Naive thymus-derived CD8-positive, alpha-beta T cell (primary cell): ENCODE measurements at regions not wholly inside any gene's neighbourhood (a gene's known extent, or its start where the extent isn't known, plus 50 kb on each side); places are given as distances from the start of the nearest gene placed in this dataset.
A peak's percentile ranks its signal among the peaks of the same experiment; 100 is the strongest.

Experiments used
- ATAC-seq, 2 donors: fragments of 150-1000 bp; cut with Tn5 transposase in 1 of 2; sonication (Bioruptor Pico), chemical (Tn5 transposase) in 1 of 2; 1 replicate in 1 of 2; 2 replicates in 1 of 2; pipeline ENCODE4 v1.10.0; 2021; ENCODE audit warnings: mild to moderate bottlenecking in 2 of 2, moderate library complexity in 2 of 2
- POLR2A ChIA-PET: fragments of 350-600 bp; sonication (Branson Sonifier 250); formaldehyde crosslinking; loops from one replicate; lab custom pipeline; 2021; ENCODE audit warnings: antibody characterized with exemption; lab: Charles Lee
- DNase-seq, 10 donors: peaks; one replicate each; pipeline versions ENCODE4 v3.0.0 to v3.0.0-alpha.2; 2020 to 2022
- H3K27ac Mint-ChIP-seq, 10 donors: one replicate each; pipeline ENCODE4 v1.8.0; 2020 to 2022; ENCODE audit warnings: mild to moderate bottlenecking in 10 of 10, mixed read lengths in 10 of 10, moderate library complexity in 4 of 10, inconsistent platforms in 1 of 10
- H3K27me3 Mint-ChIP-seq, 5 donors: one replicate each; pipeline ENCODE4 v1.8.0; 2021 to 2022; ENCODE audit warnings: mixed read lengths in 5 of 5
- H3K36me3 Mint-ChIP-seq, 3 donors: one replicate each; pipeline ENCODE4 v1.8.0; 2020 to 2022; ENCODE audit warnings: mixed read lengths in 3 of 3, mild to moderate bottlenecking in 2 of 3, inconsistent platforms in 1 of 3
- H3K4me1 Mint-ChIP-seq, 4 donors: one replicate each; pipeline ENCODE4 v1.8.0; 2021 to 2022; ENCODE audit warnings: mixed read lengths in 4 of 4
- H3K4me3 Mint-ChIP-seq, 10 donors: one replicate each; pipeline ENCODE4 v1.8.0; 2020 to 2022; ENCODE audit warnings: mild to moderate bottlenecking in 10 of 10, mixed read lengths in 10 of 10, moderate library complexity in 6 of 10, inconsistent platforms in 1 of 10
- H3K9me3 Mint-ChIP-seq, 9 donors: one replicate each; pipeline ENCODE4 v1.8.0; 2020 to 2022; ENCODE audit warnings: mixed read lengths in 9 of 9, mild to moderate bottlenecking in 3 of 9, inconsistent platforms in 1 of 9, moderate library complexity in 1 of 9

DNA sequence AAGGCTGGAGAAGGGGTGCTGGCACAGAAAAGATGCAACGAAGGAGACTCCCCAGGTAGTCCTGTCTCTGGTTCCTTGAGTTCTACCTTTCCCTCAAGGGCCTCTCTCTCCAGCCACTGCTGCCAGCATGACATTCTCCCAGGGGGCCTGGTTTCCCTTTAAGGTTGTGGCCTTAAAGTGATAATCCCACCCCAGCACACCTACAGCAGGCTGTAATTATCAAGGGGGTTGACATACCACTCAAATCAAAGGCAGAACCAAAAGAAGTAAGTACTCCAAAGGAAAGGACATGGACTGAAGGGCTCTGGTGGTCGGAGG is 84.7 kb upstream of the KCNK12 start:
- no peaks in the 10 kb centered on the region for H3K9me3 Mint-ChIP-seq
- H3K36me3 Mint-ChIP-seq, result no peaks in the 10 kb centered on the region
- peaks cover 0 to 12% (median 0%) of the 10 kb centered on the region in 4 donors for H3K4me1 Mint-ChIP-seq
- DNase-seq, result no peak
- no peak overlapping the region for H3K27ac Mint-ChIP-seq
- H3K27me3 Mint-ChIP-seq, result peaks cover 0 to 1% (median 0%) of the 10 kb centered on the region in 5 donors
- H3K4me3 Mint-ChIP-seq, result no peak overlapping the region
- no peak for ATAC-seq
- POLR2A ChIA-PET, result no interaction called here

DNA sequence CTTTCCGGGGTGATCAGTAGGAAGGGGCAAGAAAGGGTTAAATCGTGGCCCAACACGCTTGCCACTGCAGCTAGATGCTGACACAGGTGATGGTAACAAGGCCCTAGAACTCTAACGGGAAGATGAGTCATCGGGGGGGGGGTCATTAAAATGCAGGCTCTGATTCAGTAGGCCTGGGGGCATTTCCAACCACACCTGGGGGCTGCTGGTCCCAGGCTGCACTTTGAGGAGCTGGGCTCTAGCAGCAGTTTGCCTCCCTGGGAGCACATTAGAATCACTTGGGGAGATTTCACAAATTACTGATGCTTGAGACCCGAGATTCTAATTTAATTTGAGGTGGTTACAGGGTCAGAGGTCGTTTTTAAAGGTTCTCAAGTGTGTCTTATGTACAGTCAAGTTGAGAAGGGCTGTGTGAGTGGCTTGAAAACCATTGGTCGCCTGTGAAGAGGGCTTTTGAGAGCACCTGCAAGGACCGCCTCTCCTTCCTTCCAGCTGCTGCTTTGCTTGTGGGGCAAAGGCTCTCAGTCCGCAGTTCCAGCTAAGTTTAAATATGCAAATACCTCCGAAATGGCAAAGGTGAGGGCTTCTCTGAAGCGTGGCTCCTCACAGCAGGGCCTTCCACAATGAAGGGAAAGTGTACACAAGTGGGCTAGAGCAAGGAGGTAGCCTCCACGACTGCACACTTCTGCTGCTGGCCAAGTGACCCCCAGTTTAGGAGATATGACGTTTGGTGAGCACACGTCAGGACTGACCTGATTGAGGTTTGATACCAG is 84.2 kb upstream of the KCNK12 start:
- H3K27me3 Mint-ChIP-seq, result peaks cover 0 to 1% (median 0%) of the 10 kb centered on the region in 5 donors
- POLR2A ChIA-PET, result no interaction called here

DNA sequence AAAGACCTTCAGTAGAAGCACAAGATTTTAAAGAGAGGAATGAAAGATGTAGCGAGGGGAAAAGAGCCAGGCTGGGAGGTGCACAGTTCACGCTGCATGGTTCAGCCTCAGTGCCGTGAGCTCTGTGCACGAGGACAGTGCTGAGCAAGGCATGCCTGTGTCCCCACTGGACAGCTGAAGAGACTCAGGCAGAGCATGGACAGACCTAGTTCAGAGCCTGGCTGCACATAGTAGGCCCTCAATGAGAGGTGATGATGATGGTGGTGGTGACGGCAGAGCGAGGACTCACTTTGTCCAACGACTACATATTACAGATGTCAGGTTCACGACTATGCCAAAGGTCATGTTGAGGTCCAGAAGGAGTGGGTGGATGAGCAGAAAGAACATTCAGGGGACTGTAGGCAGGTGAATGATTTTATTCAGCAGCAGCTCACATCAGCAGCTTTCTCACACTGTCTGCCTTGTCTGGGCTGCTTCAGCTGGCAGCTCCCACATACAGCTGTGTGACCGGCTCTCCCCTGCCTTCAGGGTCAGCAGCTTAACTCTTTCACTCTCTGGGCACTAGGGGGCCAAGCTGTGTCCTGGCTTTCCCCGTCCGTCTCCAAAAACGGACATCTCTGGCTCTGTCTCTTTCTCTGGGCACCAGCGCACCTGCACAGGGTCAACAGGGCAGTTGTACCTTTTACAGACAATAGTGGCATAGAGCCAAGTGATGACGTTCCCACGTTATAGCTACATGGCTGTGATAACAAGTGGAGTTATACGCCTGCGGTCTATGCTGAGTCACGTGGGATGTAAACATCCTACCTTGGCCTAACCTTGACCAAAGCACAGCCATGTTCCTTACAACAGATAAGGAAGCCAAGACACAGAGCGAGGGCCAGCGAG is 83.4 kb upstream of the KCNK12 start:
- Mint-ChIP-seq H3K27ac (no peak overlapping the region), H3K27me3 (peaks cover 0 to 1% (median 0%) of the 10 kb centered on the region in 5 donors), H3K4me1 (peaks cover 0 to 12% (median 0%) of the 10 kb centered on the region in 4 donors), H3K4me3 (no peak overlapping the region), H3K36me3 (no peaks in the 10 kb centered on the region), H3K9me3 (no peaks in the 10 kb centered on the region)
- DNase-seq, result no peak
- POLR2A ChIA-PET, result no interaction called here
- no peak for ATAC-seq

More for the DNA sequence above, 84.2 kb upstream of the KCNK12 start:
- ATAC-seq (no peak), DNase-seq (no peak)
- H3K27ac Mint-ChIP-seq, result no peak overlapping the region
- peaks cover 0 to 12% (median 0%) of the 10 kb centered on the region in 4 donors for H3K4me1 Mint-ChIP-seq
- H3K4me3 Mint-ChIP-seq, result no peak overlapping the region
- no peaks in the 10 kb centered on the region for H3K36me3 Mint-ChIP-seq
- H3K9me3 Mint-ChIP-seq, result no peaks in the 10 kb centered on the region

DNA sequence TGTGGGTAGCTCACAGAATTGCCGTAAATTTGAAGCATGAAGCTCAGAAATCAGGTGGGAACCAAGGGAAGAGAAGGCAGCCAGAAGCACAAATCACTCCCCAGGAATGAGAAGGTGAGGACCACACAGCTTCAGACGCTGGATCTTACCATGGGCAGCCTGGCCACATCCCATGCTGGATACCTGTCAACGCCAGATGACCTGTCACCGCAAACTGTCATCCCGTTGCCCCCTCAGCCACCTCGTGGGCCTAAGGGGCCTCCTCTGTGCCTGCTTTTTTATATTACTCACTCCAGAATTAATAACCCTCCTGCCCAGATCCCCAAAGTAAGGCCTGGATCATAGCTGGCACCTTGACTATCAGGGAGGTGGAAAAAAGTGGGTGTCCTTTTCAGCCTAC is 82.3 kb upstream of the KCNK12 start:
- no peaks in the 10 kb centered on the region for H3K36me3 Mint-ChIP-seq

DNA sequence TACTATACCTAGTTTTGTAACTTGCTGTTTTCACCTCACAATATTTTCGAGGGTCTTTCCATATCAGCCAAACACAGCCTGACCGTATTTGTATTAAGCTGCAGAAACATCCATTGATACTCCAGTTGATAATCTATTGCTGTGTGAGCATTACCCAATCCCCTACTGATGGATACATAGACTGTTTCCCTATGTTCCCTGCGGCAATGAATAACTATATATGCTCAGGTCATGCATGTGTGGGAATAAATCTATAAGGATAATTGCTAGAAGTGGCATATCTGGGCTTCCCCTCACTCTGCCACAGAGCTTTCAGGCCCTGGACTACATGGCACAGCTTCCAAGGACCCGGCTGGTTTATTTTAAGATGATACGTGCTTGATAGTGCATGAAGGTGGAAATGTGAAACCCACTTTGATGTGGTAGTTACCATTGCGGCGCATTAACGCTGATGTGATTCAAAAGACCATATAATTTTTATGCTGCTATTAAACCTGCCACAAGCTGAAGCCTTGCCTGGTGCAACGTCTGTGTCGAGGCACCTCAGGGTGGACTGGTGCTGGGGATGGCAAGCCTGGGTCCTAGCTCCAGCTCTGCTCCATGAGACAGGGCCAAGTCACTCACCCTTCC is 81.4 kb upstream of the KCNK12 start:
- Mint-ChIP-seq H3K9me3 (no peaks in the 10 kb centered on the region), H3K4me3 (no peak overlapping the region), H3K27ac (no peak overlapping the region), H3K27me3 (peaks cover 0 to 6% (median 1%) of the 10 kb centered on the region in 5 donors), H3K4me1 (peaks cover 0 to 12% (median 0%) of the 10 kb centered on the region in 4 donors), H3K36me3 (no peaks in the 10 kb centered on the region)
- DNase-seq (no peak), ATAC-seq (no peak)
- POLR2A ChIA-PET, result no interaction called here

More for the DNA sequence above, 82.3 kb upstream of the KCNK12 start:
- POLR2A ChIA-PET, result no interaction called here
- Mint-ChIP-seq H3K9me3 (no peaks in the 10 kb centered on the region), H3K27ac (no peak overlapping the region), H3K27me3 (peaks cover 0 to 1% (median 0%) of the 10 kb centered on the region in 5 donors), H3K4me1 (peaks cover 0 to 12% (median 0%) of the 10 kb centered on the region in 4 donors), H3K4me3 (no peak overlapping the region)
- ATAC-seq (no peak), DNase-seq (no peak)

DNA sequence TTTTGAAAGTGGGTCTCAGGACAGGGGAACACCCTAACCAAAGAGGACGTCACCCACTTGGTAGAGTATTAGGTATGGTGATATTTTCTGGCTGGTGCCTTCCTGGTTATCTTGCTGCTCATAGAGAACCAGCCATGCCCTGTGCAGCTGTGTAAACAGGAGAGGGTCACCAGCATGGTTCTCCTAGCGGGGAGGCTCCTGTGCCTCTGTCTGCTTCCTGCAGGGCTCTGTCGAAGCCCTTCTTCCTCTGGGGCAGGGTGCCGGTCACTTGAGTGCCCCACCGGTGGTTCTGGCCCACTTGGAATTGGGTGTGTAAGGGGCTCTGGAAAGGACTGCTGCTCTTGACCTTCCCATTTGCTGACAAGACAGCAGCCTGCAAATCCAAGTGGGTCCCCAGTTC is 80.5 kb upstream of the KCNK12 start:
- no peaks in the 10 kb centered on the region for H3K36me3 Mint-ChIP-seq
- peaks cover 0 to 6% (median 1%) of the 10 kb centered on the region in 5 donors for H3K27me3 Mint-ChIP-seq
- no peaks in the 10 kb centered on the region for H3K9me3 Mint-ChIP-seq
- H3K4me1 Mint-ChIP-seq, result peaks cover 0 to 12% (median 0%) of the 10 kb centered on the region in 4 donors
- no peak for ATAC-seq
- DNase-seq, result no peak
- H3K27ac Mint-ChIP-seq, result no peak overlapping the region
- POLR2A ChIA-PET, result no interaction called here
- no peak overlapping the region for H3K4me3 Mint-ChIP-seq

DNA sequence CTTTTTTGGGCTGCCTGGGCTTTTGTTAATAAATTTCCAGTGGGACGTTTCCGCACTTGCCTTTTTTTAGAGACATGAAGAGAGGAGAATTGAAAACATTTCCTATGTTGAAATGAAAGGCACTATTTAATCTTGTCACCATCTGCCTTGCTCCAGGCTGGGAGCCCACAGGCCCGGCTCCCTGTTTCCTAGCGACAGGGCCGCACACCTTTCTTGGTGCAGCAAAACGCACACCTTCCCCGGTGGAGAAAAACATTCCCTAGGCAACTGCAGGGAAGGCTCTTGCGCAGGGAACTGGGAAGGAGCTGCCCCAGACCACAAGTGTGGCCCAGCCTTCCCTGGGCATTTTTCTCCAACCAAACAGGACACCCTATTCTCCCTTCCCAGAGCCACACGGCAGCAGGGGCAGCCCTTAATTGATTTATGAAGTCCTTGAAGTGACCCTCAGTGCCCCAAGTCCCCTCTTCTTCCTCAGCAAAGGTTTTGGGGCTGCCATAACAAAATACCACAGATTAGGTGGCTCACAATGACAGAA is 79.3 kb upstream of the KCNK12 start:
- POLR2A ChIA-PET, result no interaction called here
- Mint-ChIP-seq H3K27ac (peak overlapping the region in 1 of 10 donors; percentile 28), H3K9me3 (no peaks in the 10 kb centered on the region), H3K27me3 (peaks cover 0 to 6% (median 1%) of the 10 kb centered on the region in 5 donors), H3K4me3 (no peak overlapping the region), H3K4me1 (peaks cover 0 to 6% (median 0%) of the 10 kb centered on the region in 4 donors), H3K36me3 (no peaks in the 10 kb centered on the region)
- no peak for DNase-seq
- ATAC-seq, result no peak

DNA sequence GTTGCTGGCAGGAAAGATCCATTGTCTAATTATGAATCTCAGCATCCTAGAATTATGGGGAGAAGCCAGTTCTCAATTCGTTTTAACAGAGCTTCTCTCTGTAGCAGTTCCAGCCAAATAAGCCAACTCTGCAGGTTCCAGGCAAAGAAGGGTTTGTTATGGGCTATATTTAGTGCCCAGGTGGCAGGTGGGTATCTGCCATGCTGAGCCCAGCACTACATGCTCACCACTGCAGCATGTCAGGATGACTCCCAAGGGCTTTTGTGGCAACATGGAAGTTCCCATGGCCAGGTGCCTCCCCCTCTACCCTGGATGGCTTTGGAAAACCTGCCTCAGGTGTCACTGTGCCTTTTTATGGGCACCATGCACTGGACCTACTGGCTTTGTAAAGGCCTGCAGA is 74.5 kb upstream of the KCNK12 start:
- peaks cover 0 to 12% (median 4%) of the 10 kb centered on the region in 5 donors for H3K27me3 Mint-ChIP-seq
- H3K4me3 Mint-ChIP-seq, result no peak overlapping the region
- H3K4me1 Mint-ChIP-seq, result peaks cover 0 to 2% (median 0%) of the 10 kb centered on the region in 4 donors
- POLR2A ChIA-PET, result no interaction called here
- DNase-seq, result no peak
- no peaks in the 10 kb centered on the region for H3K36me3 Mint-ChIP-seq
- no peak for ATAC-seq
- no peaks in the 10 kb centered on the region for H3K9me3 Mint-ChIP-seq
- H3K27ac Mint-ChIP-seq, result no peak overlapping the region

DNA sequence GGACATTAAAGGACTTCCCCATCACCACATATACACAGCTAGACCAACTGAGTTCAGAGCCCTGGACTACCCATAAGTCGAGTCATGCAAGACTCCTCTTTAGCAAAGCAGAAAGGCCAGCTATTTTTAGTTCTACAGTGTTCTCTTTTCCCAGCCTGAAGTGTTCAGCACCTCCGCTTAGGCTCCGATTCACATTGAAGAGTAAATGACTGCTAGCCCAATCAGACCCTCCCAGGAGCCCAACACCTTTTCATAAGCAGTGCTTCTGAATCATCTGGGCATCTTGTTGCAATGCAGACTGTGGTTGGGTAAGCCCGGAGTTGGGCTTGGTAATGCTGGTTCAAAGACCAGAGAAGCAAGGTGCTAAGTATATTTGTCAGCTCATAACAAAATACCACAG is 73.6 kb upstream of the KCNK12 start:
- H3K27ac Mint-ChIP-seq, result no peak overlapping the region
- H3K4me1 Mint-ChIP-seq, result peaks cover 0 to 2% (median 0%) of the 10 kb centered on the region in 4 donors
- H3K36me3 Mint-ChIP-seq, result no peaks in the 10 kb centered on the region
- POLR2A ChIA-PET, result no interaction called here
- H3K4me3 Mint-ChIP-seq, result no peak overlapping the region
- peaks cover 0 to 12% (median 4%) of the 10 kb centered on the region in 5 donors for H3K27me3 Mint-ChIP-seq
- no peak for DNase-seq
- H3K9me3 Mint-ChIP-seq, result no peaks in the 10 kb centered on the region
- no peak for ATAC-seq

DNA sequence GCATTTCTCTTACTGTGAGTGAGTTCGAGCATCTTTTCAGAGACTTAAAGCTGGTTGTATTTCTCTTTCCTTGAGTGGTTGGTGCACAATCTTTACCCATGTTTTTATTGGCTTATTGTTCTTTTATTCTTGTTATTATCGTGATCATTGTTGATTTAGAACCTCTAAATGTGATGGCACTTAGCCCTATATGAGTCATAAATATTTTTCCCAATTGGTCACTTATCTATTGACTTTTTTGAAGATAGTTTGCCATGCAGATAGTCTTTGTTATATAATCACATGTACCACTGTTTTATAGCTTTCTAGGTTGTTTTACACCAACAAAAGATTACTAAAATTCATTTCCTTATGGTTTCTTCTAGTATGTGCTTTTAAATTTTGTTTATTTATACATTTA is 70.6 kb upstream of the KCNK12 start:
- POLR2A ChIA-PET, result no interaction called here
- H3K27ac Mint-ChIP-seq, result no peak overlapping the region
- H3K9me3 Mint-ChIP-seq, result peaks cover 0 to 7% (median 0%) of the 10 kb centered on the region in 9 donors
- no peaks in the 10 kb centered on the region for H3K36me3 Mint-ChIP-seq
- ATAC-seq (no peak), DNase-seq (no peak)
- no peak overlapping the region for H3K4me3 Mint-ChIP-seq
- H3K4me1 Mint-ChIP-seq, result peaks cover 0 to 2% (median 0%) of the 10 kb centered on the region in 4 donors
- H3K27me3 Mint-ChIP-seq, result peaks cover 0 to 10% (median 1%) of the 10 kb centered on the region in 5 donors

DNA sequence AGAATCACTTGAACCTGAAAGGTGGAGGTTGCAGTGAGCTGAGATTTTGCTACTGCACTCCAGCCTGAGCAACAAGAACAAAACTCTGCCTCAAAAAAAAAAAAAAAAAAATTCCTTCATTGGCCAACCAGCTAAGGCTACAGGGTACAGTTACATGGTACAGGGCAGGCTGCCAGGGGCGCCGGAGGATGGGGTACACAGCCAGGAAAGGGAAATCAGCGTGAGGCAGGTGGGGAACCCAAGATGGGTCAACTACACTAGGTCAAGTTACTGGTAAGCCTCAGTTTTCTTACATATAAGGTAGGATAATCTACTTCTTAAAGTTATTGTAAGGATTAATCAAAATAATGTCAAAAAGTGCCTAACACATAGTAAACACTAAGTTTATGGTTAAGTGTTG is 69.6 kb upstream of the KCNK12 start:
- POLR2A ChIA-PET, result no interaction called here
- Mint-ChIP-seq H3K27ac (no peak overlapping the region), H3K27me3 (peaks cover 0 to 10% (median 1%) of the 10 kb centered on the region in 5 donors)

DNA sequence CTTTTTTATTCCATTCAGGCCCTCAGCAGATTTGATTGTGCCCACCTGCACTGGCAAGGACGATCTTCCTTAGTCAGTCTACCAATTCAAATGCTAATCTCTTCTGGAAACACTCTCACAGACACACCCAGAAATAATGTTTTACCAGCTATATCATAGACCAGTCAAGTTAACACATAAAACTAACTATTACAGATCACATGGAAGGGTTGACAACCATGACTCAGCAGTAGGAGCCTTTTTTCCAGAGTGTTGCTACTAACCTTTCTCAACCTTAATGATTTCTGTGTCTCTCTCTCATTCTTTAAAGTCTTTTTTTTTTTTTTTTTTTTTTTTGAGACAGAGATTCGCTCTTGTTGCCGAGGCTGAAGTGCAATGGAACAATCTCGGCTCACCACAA is 68.7 kb upstream of the KCNK12 start:
- Mint-ChIP-seq H3K4me1 (peaks cover 0 to 2% (median 0%) of the 10 kb centered on the region in 4 donors), H3K4me3 (no peak overlapping the region), H3K27ac (no peak overlapping the region), H3K36me3 (no peaks in the 10 kb centered on the region), H3K27me3 (peaks cover 0 to 10% (median 1%) of the 10 kb centered on the region in 5 donors), H3K9me3 (peaks cover 0 to 7% (median 0%) of the 10 kb centered on the region in 9 donors)
- ATAC-seq (no peak), DNase-seq (no peak)
- POLR2A ChIA-PET, result no interaction called here

More for the DNA sequence above, 69.6 kb upstream of the KCNK12 start:
- Mint-ChIP-seq H3K36me3 (no peaks in the 10 kb centered on the region), H3K4me3 (no peak overlapping the region), H3K4me1 (peaks cover 0 to 2% (median 0%) of the 10 kb centered on the region in 4 donors), H3K9me3 (peaks cover 0 to 7% (median 0%) of the 10 kb centered on the region in 9 donors)
- no peak for ATAC-seq
- DNase-seq, result no peak
